ENCODE measurements at regions not wholly inside any gene's neighbourhood (a gene's known extent, or its start where the extent isn't known, plus 50 kb on each side); places are given as distances from the start of the nearest gene placed in this dataset.

GRCh38 chr11:28963187-28963586 lies 855.0 kb downstream of the METTL15 start:
- Mint-ChIP-seq H3K4me3 (no peak overlapping the region), H3K4me1 (no peaks in the 10 kb centered on the region), H3K9me3 (no peaks in the 10 kb centered on the region), H3K36me3 (ENCODE audit: low read depth) (no peaks in the 10 kb centered on the region), H3K27ac (ENCODE audit: unreplicated experiment) (no peak overlapping the region), H3K27me3 (ENCODE audit: low read depth) (no peaks in the 10 kb centered on the region)
- no peak for DNase-seq (ENCODE audit: low read depth, low spot score)
- no peak for TF ChIP-seq CTCF (conservative IDR thresholded peaks at IDR 0.05)

- Mint-ChIP-seq H3K9me3 (no peaks in the 10 kb centered on the region), H3K4me3 (no peak overlapping the region), H3K27ac (ENCODE audit: unreplicated experiment) (no peak overlapping the region), H3K36me3 (ENCODE audit: low read depth) (no peaks in the 10 kb centered on the region), H3K4me1 (no peaks in the 10 kb centered on the region), H3K27me3 (ENCODE audit: low read depth) (no peaks in the 10 kb centered on the region)
- no peak for DNase-seq (ENCODE audit: low read depth, low spot score)
- no peak for TF ChIP-seq CTCF (conservative IDR thresholded peaks at IDR 0.05)
Measured at GRCh38 chr11:28962502-28962901, 854.3 kb downstream of the METTL15 start.

- Mint-ChIP-seq H3K4me3 (no peak overlapping the region), H3K27me3 (ENCODE audit: low read depth) (no peaks in the 10 kb centered on the region), H3K27ac (ENCODE audit: unreplicated experiment) (no peak overlapping the region), H3K36me3 (ENCODE audit: low read depth) (no peaks in the 10 kb centered on the region), H3K9me3 (no peaks in the 10 kb centered on the region), H3K4me1 (no peaks in the 10 kb centered on the region)
- DNase-seq (ENCODE audit: low read depth, low spot score), result no peak
- no peak for TF ChIP-seq CTCF (conservative IDR thresholded peaks at IDR 0.05)
Measured at GRCh38 chr11:28961726-28962125, 853.5 kb downstream of the METTL15 start.

- DNase-seq (ENCODE audit: low read depth, low spot score), result no peak
- no peaks in the 10 kb centered on the region for H3K9me3 Mint-ChIP-seq
- H3K27ac Mint-ChIP-seq (ENCODE audit: unreplicated experiment), result no peak overlapping the region
- TF ChIP-seq CTCF (conservative IDR thresholded peaks at IDR 0.05), result no peak
- no peaks in the 10 kb centered on the region for H3K36me3 Mint-ChIP-seq (ENCODE audit: low read depth)
- H3K27me3 Mint-ChIP-seq (ENCODE audit: low read depth), result no peaks in the 10 kb centered on the region
- H3K4me1 Mint-ChIP-seq, result no peaks in the 10 kb centered on the region
- no peak overlapping the region for H3K4me3 Mint-ChIP-seq
Measured at GRCh38 chr11:28956446-28956845, 848.3 kb downstream of the METTL15 start.

- Mint-ChIP-seq H3K9me3 (no peaks in the 10 kb centered on the region), H3K27me3 (ENCODE audit: low read depth) (no peaks in the 10 kb centered on the region), H3K36me3 (ENCODE audit: low read depth) (no peaks in the 10 kb centered on the region), H3K27ac (ENCODE audit: unreplicated experiment) (no peak overlapping the region), H3K4me3 (no peak overlapping the region), H3K4me1 (no peaks in the 10 kb centered on the region)
- no peak for TF ChIP-seq CTCF (conservative IDR thresholded peaks at IDR 0.05)
- no peak for DNase-seq (ENCODE audit: low read depth, low spot score)
Measured at GRCh38 chr11:28951191-28951590, 843.0 kb downstream of the METTL15 start.

- H3K36me3 Mint-ChIP-seq (ENCODE audit: low read depth), result no peaks in the 10 kb centered on the region
- no peaks in the 10 kb centered on the region for H3K9me3 Mint-ChIP-seq
- no peak for DNase-seq (ENCODE audit: low read depth, low spot score)
- TF ChIP-seq CTCF (conservative IDR thresholded peaks at IDR 0.05), result no peak
- no peak overlapping the region for H3K27ac Mint-ChIP-seq (ENCODE audit: unreplicated experiment)
- H3K4me3 Mint-ChIP-seq, result no peak overlapping the region
- no peaks in the 10 kb centered on the region for H3K27me3 Mint-ChIP-seq (ENCODE audit: low read depth)
- H3K4me1 Mint-ChIP-seq, result no peaks in the 10 kb centered on the region
Measured at GRCh38 chr11:28939381-28939780, 831.2 kb downstream of the METTL15 start.
